K562 (cell line): ENCODE measurements at regions not wholly inside any gene's neighbourhood (a gene's known extent, or its start where the extent isn't known, plus 50 kb on each side); places are given as distances from the start of the nearest gene placed in this dataset.

Experiments used
- ATAC-seq: fragments of 200-7000 bp; cut with Tn5 transposase; 3 replicates; pipeline ENCODE4 v1.9.1; 2020; ENCODE audit warnings: moderate library complexity
- BruUV-seq: library from RNA; stranded (reverse); fragments of 400-500 nt; replicated peaks from 2 replicates; lab custom pipeline; 2021; lab: Mats Ljungman, UMichigan
- CTCF ChIA-PET: fragments of 300-600 bp; formaldehyde crosslinking; extraction: SDS; loops from one replicate; lab custom pipeline; 2021; ENCODE audit warnings: low intra/inter-chr PET ratio; lab: Yijun Ruan, JAX
- POLR2A ChIA-PET: fragments of 300-600, 350-650 bp; sonication (Branson Sonifier 250); formaldehyde crosslinking; extraction: SDS; loops from one replicate; lab custom pipeline; 2021; ENCODE audit warnings: antibody characterized with exemption, inconsistent platforms; lab: Yijun Ruan, JAX
- DNase-seq, 4 experiments: peaks; one replicate each; pipeline versions ENCODE4 v3.0.0 to v3.0.0-alpha.2; 2011 to 2018; ENCODE audit warnings: low spot score in 3 of 4, mixed read lengths in 3 of 4; ENCODE audit errors: extremely low read depth in 1 of 4
- FAIRE-seq: peaks from 2 replicates; lab custom pipeline; 2011; peaks lifted over from hg19 to GRCh38; lab: Jason Lieb, UNC
- H2AFZ ChIP-seq: 2 replicates; pipeline ENCODE4 v1.6.0; 2011; ENCODE audit warnings: low read depth, low read length, control low read depth, inconsistent platforms
- H3K27ac ChIP-seq: fragments of 200-600 bp; 3 replicates; pipeline ENCODE4 v1.8.0; 2011; ENCODE audit warnings: low read depth, mild to moderate bottlenecking, control low read depth, inconsistent platforms, low read length, moderate library complexity, mixed read lengths; ENCODE audit errors: extremely low read depth
- H3K27me3 ChIP-seq, 2 experiments: fragments of 300-600 bp in 1 of 2; 2 replicates in 1 of 2; 3 replicates in 1 of 2; pipeline versions ENCODE4 v1.6.0 to v1.8.0; 2011; ENCODE audit warnings: inconsistent platforms in 2 of 2, low read length in 2 of 2, mild to moderate bottlenecking in 1 of 2, mixed read lengths in 1 of 2, moderate library complexity in 1 of 2; ENCODE audit not compliant: control insufficient read depth in 2 of 2, insufficient read depth in 2 of 2
- H3K36me3 ChIP-seq: fragments of 300-600 bp; 3 replicates; pipeline ENCODE4 v1.8.0; 2011; ENCODE audit warnings: mild to moderate bottlenecking, low read length, inconsistent platforms; ENCODE audit not compliant: control insufficient read depth, insufficient read depth
- H3K4me1 ChIP-seq, 2 experiments: fragments of 200-600 bp in 1 of 2; replicated peaks in 1 of 2; 2 replicates in 1 of 2; 3 replicates in 1 of 2; pipeline versions ENCODE4 v1.5.1 to v1.8.0; 2011; ENCODE audit warnings: inconsistent platforms in 2 of 2, low read length in 2 of 2, mild to moderate bottlenecking in 1 of 2, mixed read lengths in 1 of 2, moderate library complexity in 1 of 2; ENCODE audit not compliant: control insufficient read depth in 2 of 2, insufficient read depth in 2 of 2
- H3K4me2 ChIP-seq: 2 replicates; pipeline ENCODE4 v1.6.1; 2011; ENCODE audit warnings: low read length, control low read depth, inconsistent platforms, mixed read lengths; ENCODE audit not compliant: insufficient read depth
- H3K4me3 ChIP-seq: fragments of 200-600 bp; sonication (generic), shearing (Covaris generic); 2 replicates; pipeline ENCODE4 v1.5.1; 2016; ENCODE audit warnings: control low read depth, inconsistent platforms
- H3K79me2 ChIP-seq: fragments of 200-600 bp; 3 replicates; pipeline ENCODE4 v1.8.0; 2011; ENCODE audit warnings: low read length, inconsistent platforms; ENCODE audit not compliant: control insufficient read depth, insufficient read depth
- H3K9ac ChIP-seq, 2 experiments: 2 replicates each; pipeline versions ENCODE4 v1.6.0 to v1.6.1; 2011; ENCODE audit warnings: low read depth in 2 of 2, low read length in 2 of 2, control low read depth in 1 of 2, inconsistent platforms in 1 of 2, mild to moderate bottlenecking in 1 of 2, mixed read lengths in 1 of 2; ENCODE audit not compliant: insufficient read depth in 1 of 2
- H3K9me1 ChIP-seq: one replicate; pipeline ENCODE4 v1.6.0; 2011; ENCODE audit warnings: inconsistent platforms, mild to moderate bottlenecking, low read length, moderate library complexity; ENCODE audit not compliant: control insufficient read depth, insufficient read depth
- H3K9me3 ChIP-seq: replicated peaks from 2 replicates; pipeline ENCODE4 v1.5.1; 2011; ENCODE audit warnings: low read depth, low read length, inconsistent platforms; ENCODE audit not compliant: control insufficient read depth, insufficient read depth
- H4K20me1 ChIP-seq: replicated peaks from 2 replicates; pipeline ENCODE4 v1.6.1; 2011; ENCODE audit warnings: low read length, inconsistent platforms, mixed read lengths; ENCODE audit not compliant: control insufficient read depth, insufficient read depth
- BRF1 ChIP-seq: IDR thresholded peaks from 3 replicates; pipeline ENCODE4 v1.6.1; 2011; ENCODE audit warnings: borderline replicate concordance, mild to moderate bottlenecking; ENCODE audit not compliant: insufficient read length; ENCODE audit errors: extremely low read depth
- ERF ChIP-seq: fragments of 450-650 bp; formaldehyde crosslinking; IDR thresholded peaks from 2 replicates; pipeline ENCODE4 v1.4.0; 2020; ENCODE audit warnings: mild to moderate bottlenecking, mixed read lengths
- GABPA ChIP-seq: fragments of 200-800 bp; sonication (Bioruptor generic); conservative IDR thresholded peaks from 2 replicates; pipeline ENCODE4 v1.6.1; 2016; ENCODE audit warnings: low read depth, missing genetic modification characterization, missing compliant biosample characterization
- IFI16 ChIP-seq: fragments of 250-450 bp; sonication (Bioruptor Pico); IDR thresholded peaks from 2 replicates; pipeline ENCODE4 v2.1.2; 2022; ENCODE audit warnings: mild to moderate bottlenecking, inconsistent platforms
- KLF16 ChIP-seq: IDR thresholded peaks from 2 replicates; pipeline ENCODE4 v1.6.1; 2016; ENCODE audit warnings: antibody characterized with exemption
- MCM7 ChIP-seq, 2 experiments: fragments of 450-650 bp; IDR thresholded peaks; 2 replicates each; pipeline ENCODE4 v1.6.1; 2016 to 2018
- NFE2L1 ChIP-seq: fragments of 450-650 bp; IDR thresholded peaks from 2 replicates; pipeline ENCODE4 v1.6.1; 2016; ENCODE audit warnings: missing genetic modification characterization, low read depth, mild to moderate bottlenecking, missing compliant biosample characterization, moderate library complexity, borderline replicate concordance
- POLR3A ChIP-seq: IDR thresholded peaks from 2 replicates; pipeline ENCODE4 v1.6.1; 2011; ENCODE audit warnings: borderline replicate concordance, mild to moderate bottlenecking, moderate library complexity; ENCODE audit not compliant: insufficient read length, insufficient read depth; ENCODE audit errors: extremely low read depth
- SNRNP70 ChIP-seq: fragments of 200-400 bp; formaldehyde crosslinking; optimal IDR thresholded peaks from 2 replicates; pipeline ENCODE3; 2017; ENCODE audit warnings: low read depth, low read length
- ZFPM2 ChIP-seq: fragments of 250-450 bp; sonication (Bioruptor Pico); IDR thresholded peaks from 2 replicates; pipeline ENCODE4 v1.5.1; 2022; ENCODE audit warnings: mild to moderate bottlenecking
- ZNF143 ChIP-seq: sonication (generic); formaldehyde crosslinking; IDR thresholded peaks from 2 replicates; pipeline ENCODE4 v1.9.0; 2022; ENCODE audit warnings: mild to moderate bottlenecking, missing genetic modification reagents
- ZNF217 ChIP-seq: sonication (generic); formaldehyde crosslinking; IDR thresholded peaks from 2 replicates; pipeline ENCODE4 v1.8.0; 2022; ENCODE audit warnings: mild to moderate bottlenecking, missing genetic modification reagents
- ZNF395 ChIP-seq: fragments of 200-800 bp; sonication (Bioruptor generic); IDR thresholded peaks from 2 replicates; pipeline ENCODE4 v1.6.1; 2017; ENCODE audit warnings: missing genetic modification characterization, missing compliant biosample characterization
- ZNF445 ChIP-seq: fragments of 250-450 bp; sonication (Bioruptor Pico); IDR thresholded peaks from 2 replicates; pipeline ENCODE4 v1.4.0; 2020; ENCODE audit warnings: low read depth, mild to moderate bottlenecking, moderate library complexity
- ZNF551 ChIP-seq: fragments of 250-450 bp; sonication (Bioruptor Pico); IDR thresholded peaks from 2 replicates; pipeline ENCODE4 v1.5.0; 2021; ENCODE audit warnings: mild to moderate bottlenecking, moderate library complexity
- ZNF668 ChIP-seq: fragments of 250-450 bp; sonication (Bioruptor Pico); IDR thresholded peaks from 2 replicates; pipeline ENCODE4 v1.8.0; 2022; ENCODE audit warnings: mild to moderate bottlenecking, inconsistent platforms
- WGBS: fragments of 100-300 bp; shearing (Covaris generic); methylation state at CpG from one replicate; pipeline ENCODE4 v1.1.6; 2016; ENCODE audit warnings: low coverage, mixed read lengths; ENCODE audit not compliant: insufficient coverage; ENCODE audit errors: missing lambda C conversion rate; 5-methylcytosine and 5-hydroxymethylcytosine counted together
- in situ Hi-C: fragments of 300-500 bp; cut with MboI; formaldehyde crosslinking; loops from 4 replicates; pipeline ENCODE4 v1.15.0; 2018; ENCODE audit warnings: inconsistent platforms, mixed read lengths
- intact Hi-C: fragments of 100-400 bp; cut with micrococcal nuclease; formaldehyde crosslinking; loops from 2 replicates; pipeline ENCODE4 v1.14.2; 2022
- TF ChIP-seq, protein P1 (sequence below): sonication (generic); formaldehyde crosslinking; IDR thresholded peaks from 2 replicates; pipeline ENCODE4 v1.8.1; 2022; ENCODE audit warnings: missing genetic modification reagents
- TF ChIP-seq, protein P2 (sequence below): sonication (generic); formaldehyde crosslinking; IDR thresholded peaks from 2 replicates; pipeline ENCODE4 v1.8.0; 2022; ENCODE audit warnings: mild to moderate bottlenecking, missing genetic modification reagents
- TF ChIP-seq, protein P3 (sequence below): sonication (generic); formaldehyde crosslinking; IDR thresholded peaks from 2 replicates; pipeline ENCODE4 v1.8.0; 2022; ENCODE audit warnings: mild to moderate bottlenecking, missing genetic modification reagents

DNA sequence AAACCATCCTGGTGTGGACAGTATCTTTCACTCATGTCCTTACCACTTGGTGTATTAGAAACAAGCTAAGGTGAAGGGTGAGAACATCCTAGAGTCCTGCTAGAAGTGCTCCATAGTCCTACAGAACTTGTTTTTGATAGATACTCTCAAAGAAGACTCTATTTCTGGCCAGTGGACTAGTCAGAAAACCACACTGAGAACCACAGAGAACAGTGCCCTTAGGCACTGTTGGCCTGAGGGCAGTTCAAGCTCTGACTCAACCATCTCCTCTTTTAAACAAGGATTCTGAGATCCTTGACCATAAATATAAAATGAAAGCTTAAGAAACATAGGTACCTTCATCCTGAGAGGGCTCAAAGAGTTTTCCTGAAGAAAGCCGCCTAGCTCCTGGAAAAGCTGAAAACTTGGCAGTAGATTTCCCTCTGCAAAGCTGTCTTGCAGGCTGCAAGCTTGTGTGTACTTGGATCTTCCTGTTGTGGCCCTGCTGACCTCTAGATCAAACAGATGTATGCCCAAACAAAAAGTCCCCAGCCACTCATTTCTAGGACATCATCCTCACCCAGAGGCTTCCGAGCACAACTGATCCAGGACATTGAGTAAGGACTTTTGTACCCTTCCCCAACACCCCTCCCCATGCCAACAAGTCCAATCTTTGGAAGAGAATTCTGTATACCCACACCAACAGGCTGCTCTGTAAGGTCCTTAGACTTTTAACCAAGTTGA lies 111.6 kb upstream of the CXCL13 start:
- Histone ChIP-seq H4K20me1 (no peaks in the 10 kb centered on the region), H3K36me3 (no peaks in the 10 kb centered on the region), H3K9me1 (no peaks in the 10 kb centered on the region), H3K27ac (no peak overlapping the region), H3K4me1 (no peaks in the 10 kb centered on the region), H3K79me2 (no peaks in the 10 kb centered on the region), H3K27me3 (no peaks in the 10 kb centered on the region), H3K4me2 (no peak overlapping the region), H3K9ac (no peak overlapping the region), H2AFZ (no peak overlapping the region), H3K4me3 (no peak overlapping the region), H3K9me3 (no peaks in the 10 kb centered on the region)
- ChIA-PET CTCF (no interaction called here), POLR2A (interaction anchor here (0.6 kb wide), 1 partner anchor 16 kb away, joined by 3 read pairs; no protein-coding TSS in a partner anchor)
- DNase-seq (no peak), ATAC-seq (no peak), FAIRE-seq (no peak)
- BruUV-seq, result no TSS peak
- intact Hi-C loops (no loop called here), in situ Hi-C loops (no loop called here)
- WGBS, result 0% methylated on average over 2 of the region's 2 CpGs
- TF ChIP-seq KLF16 (no peak), SNRNP70 (no peak), ZNF668 (CRISPR knock-in tag) (no peak), ZNF395 (CRISPR knock-in tag) (no peak), ERF (CRISPR knock-in tag) (no peak), ZNF445 (CRISPR knock-in tag) (no peak), ZFPM2 (no peak), ZNF551 (CRISPR knock-in tag) (no peak), BRF1 (no peak), MCM7 (IDR thresholded peaks at IDR 0.05) (no peak), ZNF143 (CRISPR knock-in tag) (no peak), ZNF217 (CRISPR knock-in tag) (no peak), POLR3A (no peak), NFE2L1 (no peak), GABPA (no peak), IFI16 (CRISPR knock-in tag) (no peak)
- TF ChIP-seq, protein P1, sequence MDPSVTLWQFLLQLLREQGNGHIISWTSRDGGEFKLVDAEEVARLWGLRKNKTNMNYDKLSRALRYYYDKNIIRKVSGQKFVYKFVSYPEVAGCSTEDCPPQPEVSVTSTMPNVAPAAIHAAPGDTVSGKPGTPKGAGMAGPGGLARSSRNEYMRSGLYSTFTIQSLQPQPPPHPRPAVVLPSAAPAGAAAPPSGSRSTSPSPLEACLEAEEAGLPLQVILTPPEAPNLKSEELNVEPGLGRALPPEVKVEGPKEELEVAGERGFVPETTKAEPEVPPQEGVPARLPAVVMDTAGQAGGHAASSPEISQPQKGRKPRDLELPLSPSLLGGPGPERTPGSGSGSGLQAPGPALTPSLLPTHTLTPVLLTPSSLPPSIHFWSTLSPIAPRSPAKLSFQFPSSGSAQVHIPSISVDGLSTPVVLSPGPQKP (CRISPR knock-in tag), result no peak
- TF ChIP-seq, protein P2, sequence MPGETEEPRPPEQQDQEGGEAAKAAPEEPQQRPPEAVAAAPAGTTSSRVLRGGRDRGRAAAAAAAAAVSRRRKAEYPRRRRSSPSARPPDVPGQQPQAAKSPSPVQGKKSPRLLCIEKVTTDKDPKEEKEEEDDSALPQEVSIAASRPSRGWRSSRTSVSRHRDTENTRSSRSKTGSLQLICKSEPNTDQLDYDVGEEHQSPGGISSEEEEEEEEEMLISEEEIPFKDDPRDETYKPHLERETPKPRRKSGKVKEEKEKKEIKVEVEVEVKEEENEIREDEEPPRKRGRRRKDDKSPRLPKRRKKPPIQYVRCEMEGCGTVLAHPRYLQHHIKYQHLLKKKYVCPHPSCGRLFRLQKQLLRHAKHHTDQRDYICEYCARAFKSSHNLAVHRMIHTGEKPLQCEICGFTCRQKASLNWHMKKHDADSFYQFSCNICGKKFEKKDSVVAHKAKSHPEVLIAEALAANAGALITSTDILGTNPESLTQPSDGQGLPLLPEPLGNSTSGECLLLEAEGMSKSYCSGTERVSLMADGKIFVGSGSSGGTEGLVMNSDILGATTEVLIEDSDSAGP, result no peak
- TF ChIP-seq, protein P3, sequence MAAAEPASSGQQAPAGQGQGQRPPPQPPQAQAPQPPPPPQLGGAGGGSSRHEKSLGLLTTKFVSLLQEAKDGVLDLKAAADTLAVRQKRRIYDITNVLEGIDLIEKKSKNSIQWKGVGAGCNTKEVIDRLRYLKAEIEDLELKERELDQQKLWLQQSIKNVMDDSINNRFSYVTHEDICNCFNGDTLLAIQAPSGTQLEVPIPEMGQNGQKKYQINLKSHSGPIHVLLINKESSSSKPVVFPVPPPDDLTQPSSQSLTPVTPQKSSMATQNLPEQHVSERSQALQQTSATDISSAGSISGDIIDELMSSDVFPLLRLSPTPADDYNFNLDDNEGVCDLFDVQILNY (CRISPR knock-in tag), result no peak
